NCI-H1436 treated with DMSO at 0.1 percent for 48 hours (cell line): ENCODE measurements at regions not wholly inside any gene's neighbourhood (a gene's known extent, or its start where the extent isn't known, plus 50 kb on each side); places are given as distances from the start of the nearest gene placed in this dataset.

ENCODE experiments used
- DNase-seq: peaks from one replicate; lab custom pipeline; 2025; lab: John Stamatoyannopoulos, UW

- DNase-seq, result no peak
Measured at GRCh38 chr2:120785228-120785966, 49.7 kb downstream of the GLI2 start.

DNA sequence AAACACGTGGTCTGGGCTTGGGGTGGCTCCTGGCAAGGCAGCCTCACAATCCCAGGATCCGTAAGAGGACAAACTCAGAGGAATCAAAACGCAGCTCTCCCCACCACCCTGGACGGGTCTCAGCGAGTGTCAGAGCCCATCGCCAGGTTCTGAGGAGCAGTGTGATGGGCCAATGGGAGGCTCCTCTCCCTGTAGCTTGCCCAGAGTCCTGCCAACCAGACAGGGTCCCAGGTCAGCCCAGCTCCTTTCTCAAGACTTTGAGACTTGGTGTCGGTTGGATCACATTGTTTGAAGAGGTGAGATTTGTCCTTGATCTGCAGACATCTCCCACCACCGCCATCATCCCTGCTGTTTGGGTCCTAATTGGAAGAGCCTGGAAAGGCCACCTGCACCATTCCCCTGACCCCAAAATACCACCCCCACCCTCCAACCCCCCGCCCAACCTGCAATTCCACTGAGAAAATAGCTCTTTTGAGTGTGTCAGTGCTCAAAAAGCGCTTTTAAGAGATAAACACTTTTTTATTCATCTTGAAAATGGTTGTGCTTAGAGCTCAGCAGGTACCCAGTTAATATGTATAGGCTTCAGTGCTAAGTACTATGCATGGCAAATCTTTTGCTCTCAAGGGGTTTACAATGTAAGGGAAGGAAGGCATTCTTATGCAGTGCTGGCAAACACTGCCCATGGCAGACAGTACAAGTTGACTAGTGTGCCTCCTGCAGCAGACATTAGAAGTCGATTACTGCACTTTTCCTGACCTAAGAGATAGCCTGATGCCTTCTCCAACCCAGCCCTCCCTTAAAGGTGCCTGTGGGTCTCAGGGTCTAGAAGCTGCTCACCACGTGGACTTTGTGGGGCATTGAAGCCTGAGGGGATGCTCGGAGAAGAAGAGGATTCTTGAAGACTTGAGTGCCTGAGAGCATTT, 50.6 kb downstream of the GLI2 start:
- no peak for DNase-seq

DNA sequence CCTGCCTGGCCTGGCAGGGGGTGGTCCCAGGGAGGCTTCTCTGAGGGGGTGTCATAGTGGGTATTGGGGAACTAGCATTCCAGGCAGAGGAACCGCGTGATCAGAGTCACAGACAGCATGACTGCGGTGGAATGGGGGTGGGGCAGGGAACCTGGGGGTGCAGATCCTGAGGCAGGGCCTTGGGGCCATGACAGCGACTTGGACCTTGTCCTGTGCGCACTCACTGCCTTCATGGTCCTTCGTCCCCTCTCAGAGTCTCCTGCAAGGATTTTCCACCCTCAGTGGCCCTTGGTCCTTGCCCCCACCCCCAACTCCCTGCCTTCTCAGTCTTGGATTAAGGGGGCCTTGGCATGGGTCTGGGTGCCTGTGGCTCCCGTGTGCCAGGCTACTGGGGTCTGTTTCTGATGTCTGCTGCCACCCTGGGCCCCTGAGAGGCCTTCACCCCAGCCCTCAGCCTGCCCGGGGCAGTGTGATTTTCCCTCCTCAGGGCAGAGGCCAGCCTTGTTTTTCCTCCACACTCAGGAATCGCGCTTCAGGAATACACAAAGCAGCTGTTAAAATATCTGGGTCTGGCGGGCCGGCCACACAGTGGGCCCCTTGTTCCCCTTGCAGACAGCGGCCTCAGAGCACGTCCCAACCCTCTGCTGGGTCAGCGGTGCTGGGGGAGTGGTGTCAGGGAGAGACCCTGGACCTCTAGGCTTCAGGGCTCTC, 51.6 kb downstream of the GLI2 start:
- DNase-seq, result no peak

- DNase-seq, result no peak
Measured at GRCh38 chr2:120787822-120788700, 52.4 kb downstream of the GLI2 start.

GRCh38 chr2:120791243-120791961, 55.7 kb downstream of the GLI2 start:
- no peak for DNase-seq

- no peak for DNase-seq
Measured at GRCh38 chr2:120791962-120792297, 56.3 kb downstream of the GLI2 start.

DNA sequence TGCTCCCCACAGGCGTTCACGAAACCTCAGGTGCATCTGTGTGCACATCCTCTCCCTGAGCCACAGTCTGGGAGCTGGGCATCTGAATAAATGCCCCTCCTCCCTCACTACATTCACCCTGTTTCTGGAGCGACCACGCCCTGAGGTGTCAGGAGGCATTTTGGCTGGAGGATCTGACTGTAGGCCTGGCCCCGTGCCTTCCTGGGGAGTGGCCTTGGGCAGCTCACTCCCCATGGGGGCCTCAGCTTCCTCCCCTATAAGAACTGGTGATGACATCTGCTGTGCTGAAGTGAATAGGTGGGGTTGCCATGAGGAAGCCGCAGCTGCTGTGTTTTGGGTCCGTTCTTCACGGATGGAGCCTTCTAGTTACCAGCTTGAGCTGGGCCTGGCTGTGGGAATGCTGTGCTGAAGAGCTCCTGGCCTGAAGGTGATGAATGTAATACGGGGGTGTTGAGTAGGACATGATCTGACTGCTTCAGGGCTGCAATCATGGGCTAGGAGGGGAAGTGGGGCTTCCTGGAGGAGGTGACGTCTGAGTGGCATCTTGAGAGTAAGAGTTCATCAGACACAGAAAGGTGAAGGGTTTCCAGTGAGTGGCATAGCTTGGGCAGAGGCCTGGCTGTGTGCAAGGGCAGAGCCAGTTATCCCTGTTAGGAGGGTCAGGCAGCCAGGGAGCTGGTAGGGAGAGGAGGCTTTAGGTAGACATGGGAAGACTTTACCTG, 58.2 kb downstream of the GLI2 start:
- no peak for DNase-seq

DNA sequence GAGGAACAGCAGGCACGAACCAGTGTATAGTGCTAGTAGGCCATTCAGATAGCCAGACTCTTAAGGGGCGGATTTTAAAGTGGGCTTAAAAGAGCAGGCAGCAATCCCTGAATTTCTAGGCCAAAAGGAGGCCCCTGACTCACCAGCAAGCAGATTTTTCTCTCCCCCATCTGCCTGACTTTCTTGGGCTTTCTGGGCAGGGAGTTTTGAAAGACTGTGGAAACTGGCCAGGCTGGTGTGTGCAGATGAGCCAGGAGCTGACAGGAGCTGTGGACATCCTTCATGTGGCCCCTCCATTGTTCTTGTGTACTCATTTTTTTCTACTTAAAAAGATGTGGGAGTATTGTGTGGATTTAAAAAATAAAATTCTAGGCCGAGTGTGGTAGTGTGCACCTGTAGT, 59.0 kb downstream of the GLI2 start:
- DNase-seq, result no peak

- DNase-seq, result no peak
Measured at GRCh38 chr2:120796094-120796493, 60.4 kb downstream of the GLI2 start.

- DNase-seq, result no peak
Measured at GRCh38 chr2:120797421-120798221, 62.0 kb downstream of the GLI2 start.

DNA sequence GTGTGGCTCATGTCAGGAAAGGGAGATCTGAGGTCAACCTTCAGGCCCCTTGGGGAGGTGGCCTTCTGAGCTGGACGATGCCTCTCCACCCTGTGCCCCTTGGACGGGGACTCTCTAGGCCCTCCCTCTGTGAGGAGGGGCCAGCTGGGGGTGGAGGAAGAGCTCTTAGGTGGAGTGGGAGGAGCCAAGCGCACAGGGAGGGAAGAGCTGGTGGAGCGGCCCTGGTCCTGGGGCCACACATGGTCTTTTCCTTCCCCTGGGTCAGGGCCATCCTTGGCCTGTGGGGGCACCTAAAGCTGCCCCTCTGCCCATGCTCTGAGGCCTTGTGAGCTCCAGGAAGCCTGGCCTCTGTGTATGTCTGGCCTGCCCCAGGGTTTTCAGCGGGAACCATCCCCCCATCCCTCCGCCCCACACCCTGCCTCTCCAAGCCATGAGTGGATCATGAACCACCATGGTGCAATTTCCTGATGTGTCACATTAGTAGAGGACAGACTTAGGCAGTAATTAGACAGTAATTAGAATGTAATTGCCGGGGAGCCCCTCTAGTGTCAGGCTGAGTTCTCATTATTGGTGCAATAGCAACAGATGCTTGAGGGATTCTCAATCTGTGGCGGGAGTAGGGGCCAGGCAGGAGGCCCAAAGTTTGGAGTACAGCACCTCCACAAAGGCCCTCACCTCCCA, 63.0 kb downstream of the GLI2 start:
- no peak for DNase-seq

GRCh38 chr2:120802158-120802557, 66.5 kb downstream of the GLI2 start:
- DNase-seq, result no peak

- no peak for DNase-seq
Measured at GRCh38 chr2:120802867-120803484, 67.3 kb downstream of the GLI2 start.

GRCh38 chr2:120803764-120804335, 68.2 kb downstream of the GLI2 start:
- no peak for DNase-seq

- DNase-seq, result no peak
Measured at GRCh38 chr2:120804459-120804858, 68.8 kb downstream of the GLI2 start.

DNA sequence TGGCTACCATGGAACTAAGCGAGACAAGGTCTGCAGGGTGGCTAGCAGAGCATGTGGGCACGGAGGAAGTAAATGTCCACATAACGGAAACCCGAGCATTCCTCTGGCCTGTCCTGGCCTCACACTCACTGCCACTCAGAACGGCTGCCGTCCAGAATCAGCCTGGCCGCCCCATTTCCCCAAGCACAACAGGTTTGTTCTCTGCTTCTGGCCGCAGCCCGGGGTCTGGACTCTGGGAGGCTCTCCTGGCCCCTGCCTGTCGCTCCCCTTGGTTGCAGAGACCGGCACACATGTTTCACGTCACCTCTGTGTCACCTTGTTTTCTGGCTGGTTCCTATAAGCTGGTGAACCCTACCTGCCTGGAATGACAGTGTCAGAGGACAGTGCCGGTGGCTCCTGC, 69.3 kb downstream of the GLI2 start:
- no peak for DNase-seq

DNA sequence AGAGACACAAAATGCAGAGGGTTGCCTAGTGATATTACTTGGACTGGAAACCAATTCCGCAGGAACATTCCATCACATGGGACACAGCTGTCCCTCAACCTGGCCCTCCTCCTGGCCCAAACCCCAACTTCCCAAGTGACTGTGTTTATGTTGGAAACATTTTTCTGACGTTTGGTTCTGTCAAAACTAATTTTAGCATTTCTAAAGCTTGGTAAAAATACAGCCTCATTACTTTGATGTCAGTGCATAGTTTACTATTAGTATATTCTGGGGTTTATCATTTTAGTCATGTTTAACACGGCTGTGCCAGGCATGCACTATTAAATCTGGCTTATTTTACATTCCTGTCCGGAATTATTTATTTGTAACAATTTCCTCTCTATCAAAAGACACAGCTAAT, 69.9 kb downstream of the GLI2 start:
- no peak for DNase-seq

GRCh38 chr2:120807751-120808150, 72.1 kb downstream of the GLI2 start:
- no peak for DNase-seq
